ENCODE measurements at regions not wholly inside any gene's neighbourhood (a gene's known extent, or its start where the extent isn't known, plus 50 kb on each side); places are given as distances from the start of the nearest gene placed in this dataset.

GRCh38 chr13:93101226-93101734 lies 125.3 kb upstream of the GPC6 start:
- H3K27me3 ChIP-seq (replicated peaks in 1 of 4; ENCODE audit: control insufficient read depth in 3 of 4, extremely low read depth in 1 of 4, insufficient read depth in 3 of 4, low read length in 3 of 4), result no peaks in the 10 kb centered on the region
- TF ChIP-seq YY1 (IDR thresholded peaks at IDR 0.05; ENCODE audit: low read depth, low read length) (no peak), EGR1 (IDR thresholded peaks at IDR 0.05; ENCODE audit: borderline replicate concordance, low read depth, low read length) (no peak), SP1 (IDR thresholded peaks at IDR 0.05; ENCODE audit: low read depth, low read length) (no peak)
- no peaks in the 10 kb centered on the region for H3K9me3 ChIP-seq (ENCODE audit: insufficient read depth in 2 of 2, low read depth in 1 of 2, low read length in 1 of 2)
- no peaks in the 10 kb centered on the region for H3K79me1 ChIP-seq (ENCODE audit: low read depth, low read length)
- H4K8ac ChIP-seq (ENCODE audit: extremely low read depth, insufficient read depth, low read length), result no peak overlapping the region
- H3K4me1 ChIP-seq (replicated peaks in 1 of 4; ENCODE audit: control insufficient read depth in 3 of 4, insufficient read depth in 4 of 4, low read length in 3 of 4), result no peaks in the 10 kb centered on the region
- H3K23ac ChIP-seq (ENCODE audit: insufficient read length), result no peak overlapping the region
- no peak overlapping the region for H3K18ac ChIP-seq (ENCODE audit: extremely low read depth, low read length)
- H3K4me3 ChIP-seq (ENCODE audit: extremely low read depth in 1 of 4, insufficient read depth in 2 of 4, low read depth in 3 of 4, low read length in 4 of 4), result no peak overlapping the region
- no peak overlapping the region for H3K4ac ChIP-seq (replicated peaks; ENCODE audit: insufficient read length, low read depth, low read length)
- no peak overlapping the region for H3K9ac ChIP-seq (replicated peaks in 1 of 4; ENCODE audit: extremely low read depth in 1 of 4, low read depth in 3 of 4, low read length in 3 of 4)
- no peaks in the 10 kb centered on the region for H3K23me2 ChIP-seq (ENCODE audit: low read depth, low read length)
- no peak overlapping the region for H2BK15ac ChIP-seq (ENCODE audit: low read length)
- H4K5ac ChIP-seq (ENCODE audit: insufficient read length, low read depth, low read length), result no peak overlapping the region
- ChIA-PET CTCF (ENCODE audit: partially characterized antibody) (no interaction called here), POLR2A (ENCODE audit: partially characterized antibody) (no interaction called here)
- no peak overlapping the region for H3K14ac ChIP-seq (ENCODE audit: insufficient read length)
- DNase-seq (ENCODE audit: low read depth in 1 of 2, low spot score in 2 of 2) (no peak), FAIRE-seq (no peak)
- no peak overlapping the region for H2BK12ac ChIP-seq (ENCODE audit: low read depth, low read length)
- no peak overlapping the region for H2AK5ac ChIP-seq (ENCODE audit: low read depth, low read length)
- H3K27ac ChIP-seq (ENCODE audit: low read depth, low read length), result no peak overlapping the region
- no peaks in the 10 kb centered on the region for H3K79me2 ChIP-seq (ENCODE audit: control insufficient read depth in 1 of 2, insufficient read depth in 2 of 2, low read length in 2 of 2)
- no peak overlapping the region for H4K91ac ChIP-seq (replicated peaks; ENCODE audit: insufficient read length, low read length)
- no peak overlapping the region for H3K4me2 ChIP-seq (ENCODE audit: insufficient read depth in 1 of 2, low read depth in 2 of 2, low read length in 2 of 2)
- H2BK5ac ChIP-seq (ENCODE audit: low read depth, low read length), result no peak overlapping the region
- no peaks in the 10 kb centered on the region for H3K36me3 ChIP-seq (ENCODE audit: control insufficient read depth in 2 of 4, insufficient read depth in 4 of 4, low read length in 3 of 4)
- no peak overlapping the region for H2AFZ ChIP-seq (ENCODE audit: low read length)
- 97% methylated on average over 2 of the region's 2 CpGs; no CpG with 5 or more reads in 1 of the 2 experiments for WGBS, 2 experiments (ENCODE audit: extremely low coverage in 1 of 2, insufficient coverage in 1 of 2, insufficient read length in 1 of 2, insufficient replicate concordance in 2 of 2, low coverage in 1 of 2, low lambda C conversion rate in 2 of 2, missing lambda C conversion rate in 1 of 2)
- no peak overlapping the region for H2BK20ac ChIP-seq (ENCODE audit: low read length)
- H4K20me1 ChIP-seq (replicated peaks in 1 of 2; ENCODE audit: control insufficient read depth in 1 of 2, insufficient read depth in 2 of 2, low read length in 2 of 2), result no peaks in the 10 kb centered on the region
- H2BK120ac ChIP-seq (replicated peaks; ENCODE audit: low read depth, low read length), result no peak overlapping the region
- H3K56ac ChIP-seq (replicated peaks; ENCODE audit: insufficient read length, low read depth, low read length), result no peak overlapping the region
